ENCODE measurements at regions not wholly inside any gene's neighbourhood (a gene's known extent, or its start where the extent isn't known, plus 50 kb on each side); places are given as distances from the start of the nearest gene placed in this dataset.

DNA sequence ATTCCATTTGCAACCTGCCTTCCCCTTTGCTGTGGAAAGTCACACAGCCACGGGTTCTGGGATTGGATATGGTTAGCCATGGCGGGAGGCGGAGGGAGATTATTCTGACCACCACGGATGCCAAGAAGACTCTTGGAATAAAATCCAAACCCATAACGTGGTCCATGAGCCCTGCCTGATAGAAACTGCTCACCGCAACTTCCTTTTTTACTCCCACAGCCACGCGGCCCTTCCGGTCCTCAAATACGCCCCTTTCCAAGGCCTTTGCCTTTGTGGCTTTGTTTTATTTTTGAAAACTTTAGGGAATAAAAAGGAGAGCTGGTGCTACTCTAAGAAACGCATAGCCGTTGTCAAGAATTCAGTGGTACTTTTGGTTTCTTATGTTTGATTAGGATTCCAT is 602.5 kb upstream of the CDH4 start:
- no peak for DNase-seq
- intact Hi-C loops (cut with DNase I), result no loop called here

DNA sequence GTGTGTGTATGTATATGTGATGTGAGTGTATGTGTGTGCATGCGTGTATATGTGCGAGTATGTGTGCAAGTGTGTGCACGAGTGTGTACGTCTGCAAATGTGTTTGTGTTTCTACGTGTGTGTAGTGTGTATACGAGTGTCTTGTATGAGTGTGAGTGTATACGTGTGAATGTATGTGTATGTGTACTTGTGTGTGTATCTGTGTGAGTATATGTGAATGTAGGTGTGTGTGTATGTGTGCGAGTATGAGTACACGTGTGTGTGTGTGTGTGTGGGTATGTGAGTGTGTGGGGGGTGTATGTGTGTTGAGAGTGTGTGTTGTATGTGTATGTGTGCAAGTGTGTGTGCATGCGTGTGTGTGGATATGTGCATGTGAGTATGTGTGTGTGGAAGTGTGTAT is 602.0 kb upstream of the CDH4 start:
- Histone ChIP-seq H3K9me3 (ENCODE audit: control insufficient read depth, low read length) (peaks cover under 1% of the 10 kb centered on the region), H3K27ac (ENCODE audit: low read depth in 1 of 2, low read length in 2 of 2) (no peak overlapping the region), H3K4me3 (ENCODE audit: low read length in 2 of 2) (no peak overlapping the region), H3K4me1 (ENCODE audit: control insufficient read depth in 1 of 2, insufficient read depth in 2 of 2, low read length in 2 of 2) (no peaks in the 10 kb centered on the region), H3K27me3 (ENCODE audit: control insufficient read depth in 1 of 2, insufficient read depth in 2 of 2, low read length in 1 of 2) (no peaks in the 10 kb centered on the region), H3K36me3 (ENCODE audit: control insufficient read depth in 1 of 2, insufficient read depth in 2 of 2, low read length in 1 of 2) (no peaks in the 10 kb centered on the region)
- ATAC-seq (ENCODE audit: low FRiP score), result no peak
- no peak for DNase-seq
- 94 to 97% methylated on average over 10 of the region's 10 CpGs for WGBS, 2 donors
- intact Hi-C loops (cut with DNase I), result no loop called here

More for the DNA sequence above, 602.5 kb upstream of the CDH4 start:
- Histone ChIP-seq H3K4me3 (ENCODE audit: low read length in 2 of 2) (no peak overlapping the region), H3K27ac (ENCODE audit: low read depth in 1 of 2, low read length in 2 of 2) (no peak overlapping the region), H3K27me3 (ENCODE audit: control insufficient read depth in 1 of 2, insufficient read depth in 2 of 2, low read length in 1 of 2) (no peaks in the 10 kb centered on the region), H3K9me3 (ENCODE audit: control insufficient read depth, low read length) (no peaks in the 10 kb centered on the region), H3K4me1 (ENCODE audit: control insufficient read depth in 1 of 2, insufficient read depth in 2 of 2, low read length in 2 of 2) (no peaks in the 10 kb centered on the region), H3K36me3 (ENCODE audit: control insufficient read depth in 1 of 2, insufficient read depth in 2 of 2, low read length in 1 of 2) (no peaks in the 10 kb centered on the region)
- WGBS, 2 donors, result 82 to 90% methylated on average over 12 of the region's 12 CpGs
- ATAC-seq (ENCODE audit: low FRiP score), result no peak

- WGBS, 2 donors, result 42 to 54% methylated on average over 2 of the region's 2 CpGs
- ATAC-seq (ENCODE audit: low FRiP score), result no peak
- DNase-seq, result no peak
- H3K27ac ChIP-seq (ENCODE audit: low read depth in 1 of 2, low read length in 2 of 2), result no peak overlapping the region
- no peaks in the 10 kb centered on the region for H3K27me3 ChIP-seq (ENCODE audit: control insufficient read depth in 1 of 2, insufficient read depth in 2 of 2, low read length in 1 of 2)
- intact Hi-C loops (cut with DNase I), result no loop called here
- H3K36me3 ChIP-seq (ENCODE audit: control insufficient read depth in 1 of 2, insufficient read depth in 2 of 2, low read length in 1 of 2), result no peaks in the 10 kb centered on the region
- H3K4me1 ChIP-seq (ENCODE audit: control insufficient read depth in 1 of 2, insufficient read depth in 2 of 2, low read length in 2 of 2), result no peaks in the 10 kb centered on the region
- H3K4me3 ChIP-seq (ENCODE audit: low read length in 2 of 2), result no peak overlapping the region
- H3K9me3 ChIP-seq (ENCODE audit: control insufficient read depth, low read length), result peaks cover 4% of the 10 kb centered on the region
These were observed 600.0 kb upstream of the CDH4 start for GRCh38 chr20:60652046-60652445.

GRCh38 chr20:60652615-60653014 is 599.4 kb upstream of the CDH4 start:
- intact Hi-C loops (cut with DNase I), result no loop called here
- no peak for ATAC-seq (ENCODE audit: low FRiP score)
- H3K4me1 ChIP-seq (ENCODE audit: control insufficient read depth in 1 of 2, insufficient read depth in 2 of 2, low read length in 2 of 2), result no peaks in the 10 kb centered on the region

GRCh38 chr20:60653111-60653845 is 598.8 kb upstream of the CDH4 start:
- intact Hi-C loops (cut with DNase I), result no loop called here
- H3K36me3 ChIP-seq (ENCODE audit: control insufficient read depth in 1 of 2, insufficient read depth in 2 of 2, low read length in 1 of 2), result no peaks in the 10 kb centered on the region
- H3K27me3 ChIP-seq (ENCODE audit: control insufficient read depth in 1 of 2, insufficient read depth in 2 of 2, low read length in 1 of 2), result no peaks in the 10 kb centered on the region
- 27 to 36% methylated on average over 2 of the region's 2 CpGs for WGBS, 2 donors
- DNase-seq (no peak), ATAC-seq (ENCODE audit: low FRiP score) (no peak)
- peaks cover 4% of the 10 kb centered on the region for H3K9me3 ChIP-seq (ENCODE audit: control insufficient read depth, low read length)
- no peak overlapping the region for H3K4me3 ChIP-seq (ENCODE audit: low read length in 2 of 2)
- H3K27ac ChIP-seq (ENCODE audit: low read depth in 1 of 2, low read length in 2 of 2), result no peak overlapping the region
- no peaks in the 10 kb centered on the region for H3K4me1 ChIP-seq (ENCODE audit: control insufficient read depth in 1 of 2, insufficient read depth in 2 of 2, low read length in 2 of 2)

More at GRCh38 chr20:60652615-60653014, 599.4 kb upstream of the CDH4 start:
- H3K27me3 ChIP-seq (ENCODE audit: control insufficient read depth in 1 of 2, insufficient read depth in 2 of 2, low read length in 1 of 2), result no peaks in the 10 kb centered on the region
- 69 to 76% methylated on average over 4 of the region's 4 CpGs for WGBS, 2 donors
- no peak overlapping the region for H3K27ac ChIP-seq (ENCODE audit: low read depth in 1 of 2, low read length in 2 of 2)
- DNase-seq, result no peak
- no peaks in the 10 kb centered on the region for H3K36me3 ChIP-seq (ENCODE audit: control insufficient read depth in 1 of 2, insufficient read depth in 2 of 2, low read length in 1 of 2)
- H3K9me3 ChIP-seq (ENCODE audit: control insufficient read depth, low read length), result peaks cover 4% of the 10 kb centered on the region
- no peak overlapping the region for H3K4me3 ChIP-seq (ENCODE audit: low read length in 2 of 2)

DNA sequence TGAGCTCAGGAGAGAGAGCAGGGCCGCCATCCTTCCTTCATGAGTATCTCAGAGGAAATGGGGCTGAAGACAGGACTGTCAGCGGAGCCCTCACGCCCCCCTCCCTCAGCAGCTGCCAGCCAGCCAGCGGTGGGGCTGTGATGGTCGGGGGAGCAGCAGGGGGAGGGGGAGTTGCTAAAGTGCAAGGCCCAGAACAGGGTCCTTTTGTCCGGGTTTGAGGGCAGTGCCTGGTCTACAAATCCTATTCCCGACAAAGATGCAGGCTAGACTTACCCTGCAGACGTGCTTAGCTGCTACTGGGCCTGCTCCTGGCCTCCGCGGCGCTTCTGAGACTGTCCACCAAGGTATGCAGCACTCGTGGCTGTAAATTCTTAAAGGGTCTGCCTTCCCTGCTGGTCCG is 593.4 kb upstream of the CDH4 start:
- H3K4me3 ChIP-seq (ENCODE audit: low read length in 2 of 2), result no peak overlapping the region
- DNase-seq, result no peak

GRCh38 chr20:60659240-60659639 is 592.8 kb upstream of the CDH4 start:
- ATAC-seq (ENCODE audit: low FRiP score) (no peak), DNase-seq (no peak)
- intact Hi-C loops (cut with DNase I), result no loop called here
- 68 to 70% methylated on average over 8 of the region's 8 CpGs for WGBS, 2 donors
- H3K36me3 ChIP-seq (ENCODE audit: control insufficient read depth in 1 of 2, insufficient read depth in 2 of 2, low read length in 1 of 2), result no peaks in the 10 kb centered on the region
- no peaks in the 10 kb centered on the region for H3K27me3 ChIP-seq (ENCODE audit: control insufficient read depth in 1 of 2, insufficient read depth in 2 of 2, low read length in 1 of 2)
- H3K4me3 ChIP-seq (ENCODE audit: low read length in 2 of 2), result no peak overlapping the region
- no peaks in the 10 kb centered on the region for H3K4me1 ChIP-seq (ENCODE audit: control insufficient read depth in 1 of 2, insufficient read depth in 2 of 2, low read length in 2 of 2)
- peaks cover 4% of the 10 kb centered on the region for H3K9me3 ChIP-seq (ENCODE audit: control insufficient read depth, low read length)
- H3K27ac ChIP-seq (ENCODE audit: low read depth in 1 of 2, low read length in 2 of 2), result no peak overlapping the region

More for the DNA sequence above, 593.4 kb upstream of the CDH4 start:
- intact Hi-C loops (cut with DNase I), result no loop called here
- no peaks in the 10 kb centered on the region for H3K27me3 ChIP-seq (ENCODE audit: control insufficient read depth in 1 of 2, insufficient read depth in 2 of 2, low read length in 1 of 2)
- H3K9me3 ChIP-seq (ENCODE audit: control insufficient read depth, low read length), result peaks cover 4% of the 10 kb centered on the region
- no peaks in the 10 kb centered on the region for H3K36me3 ChIP-seq (ENCODE audit: control insufficient read depth in 1 of 2, insufficient read depth in 2 of 2, low read length in 1 of 2)
- H3K27ac ChIP-seq (ENCODE audit: low read depth in 1 of 2, low read length in 2 of 2), result no peak overlapping the region
- ATAC-seq (ENCODE audit: low FRiP score), result no peak
- H3K4me1 ChIP-seq (ENCODE audit: control insufficient read depth in 1 of 2, insufficient read depth in 2 of 2, low read length in 2 of 2), result no peaks in the 10 kb centered on the region
- WGBS, 2 donors, result 23 to 27% methylated on average over 9 to 13 of the region's 13 CpGs

DNA sequence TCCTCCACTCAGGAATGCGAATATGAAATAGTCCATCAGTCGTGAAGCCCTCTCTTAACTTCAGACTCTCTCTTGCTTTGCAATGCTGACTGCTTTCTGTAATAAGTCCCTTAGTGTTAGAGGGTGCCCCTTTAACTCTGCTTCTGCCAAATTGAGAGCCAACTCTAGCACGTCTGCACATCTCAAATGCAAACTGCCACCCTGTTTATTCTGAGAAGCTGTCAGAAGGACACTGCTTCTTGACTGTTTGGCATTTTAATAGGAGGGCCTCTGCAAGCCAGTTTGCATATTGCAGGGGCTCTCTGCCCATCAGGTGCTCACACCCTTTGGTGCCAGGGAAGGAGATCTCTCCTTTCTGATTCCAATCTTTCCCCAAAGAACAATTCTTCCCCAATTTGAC is 589.8 kb upstream of the CDH4 start:
- Histone ChIP-seq H3K27ac (ENCODE audit: low read depth in 1 of 2, low read length in 2 of 2) (no peak overlapping the region), H3K4me1 (ENCODE audit: control insufficient read depth in 1 of 2, insufficient read depth in 2 of 2, low read length in 2 of 2) (no peaks in the 10 kb centered on the region), H3K36me3 (ENCODE audit: control insufficient read depth in 1 of 2, insufficient read depth in 2 of 2, low read length in 1 of 2) (no peaks in the 10 kb centered on the region), H3K4me3 (ENCODE audit: low read length in 2 of 2) (no peak overlapping the region), H3K27me3 (ENCODE audit: control insufficient read depth in 1 of 2, insufficient read depth in 2 of 2, low read length in 1 of 2) (no peaks in the 10 kb centered on the region), H3K9me3 (ENCODE audit: control insufficient read depth, low read length) (peaks cover 1% of the 10 kb centered on the region)
- intact Hi-C loops (cut with DNase I), result no loop called here
- ATAC-seq (ENCODE audit: low FRiP score) (no peak), DNase-seq (no peak)
- WGBS, 2 donors, result 43 to 46% methylated on average over 3 of the region's 3 CpGs

GRCh38 chr20:60664106-60664505 is 588.0 kb upstream of the CDH4 start:
- intact Hi-C loops (cut with DNase I), result no loop called here
- 79% methylated on average over 5 of the region's 5 CpGs for WGBS, 2 donors

More at GRCh38 chr20:60664106-60664505, 588.0 kb upstream of the CDH4 start:
- Histone ChIP-seq H3K9me3 (ENCODE audit: control insufficient read depth, low read length) (peaks cover 1% of the 10 kb centered on the region), H3K4me1 (ENCODE audit: control insufficient read depth in 1 of 2, insufficient read depth in 2 of 2, low read length in 2 of 2) (no peaks in the 10 kb centered on the region), H3K27ac (ENCODE audit: low read depth in 1 of 2, low read length in 2 of 2) (no peak overlapping the region), H3K27me3 (ENCODE audit: control insufficient read depth in 1 of 2, insufficient read depth in 2 of 2, low read length in 1 of 2) (no peaks in the 10 kb centered on the region), H3K4me3 (ENCODE audit: low read length in 2 of 2) (no peak overlapping the region), H3K36me3 (ENCODE audit: control insufficient read depth in 1 of 2, insufficient read depth in 2 of 2, low read length in 1 of 2) (no peaks in the 10 kb centered on the region)
- DNase-seq (no peak), ATAC-seq (ENCODE audit: low FRiP score) (no peak)
